SK-N-MC (cell line): ENCODE measurements at regions not wholly inside any gene's neighbourhood (a gene's known extent, or its start where the extent isn't known, plus 50 kb on each side); places are given as distances from the start of the nearest gene placed in this dataset.

ENCODE experiments used
- EZH2 ChIP-seq: fragments of 200-600 bp; sonication (generic); IDR thresholded peaks from one replicate; pipeline ENCODE4 v1.6.1; 2017; ENCODE audit warnings: antibody characterized with exemption
- FOXP2 ChIP-seq: optimal IDR thresholded peaks from 2 replicates; pipeline ENCODE3; 2011; ENCODE audit warnings: mild to moderate bottlenecking, moderate library complexity; ENCODE audit not compliant: insufficient read depth; ENCODE audit errors: extremely low read length, control extremely low read depth
- POLR2AphosphoS5 ChIP-seq: IDR thresholded peaks from 2 replicates; pipeline ENCODE4 v1.6.1; 2012; ENCODE audit warnings: mild to moderate bottlenecking, low read depth, low read length, borderline replicate concordance

GRCh38 chr5:27568811-27569210, 530.4 kb upstream of the CDH9 start:
- TF ChIP-seq POLR2AphosphoS5 (no peak), EZH2 (no peak), FOXP2 (no peak)
